ENCODE measurements at regions not wholly inside any gene's neighbourhood (a gene's known extent, or its start where the extent isn't known, plus 50 kb on each side); places are given as distances from the start of the nearest gene placed in this dataset.

- peaks cover 2% of the 10 kb centered on the region for H3K27me3 Mint-ChIP-seq
- no peaks in the 10 kb centered on the region for H3K9me3 Mint-ChIP-seq
- CTCF ChIA-PET = interaction anchor here (1.5 kb wide), 1 partner anchor 23 kb away, joined by 3 read pairs; no protein-coding TSS in a partner anchor
- no peaks in the 10 kb centered on the region for H3K36me3 Mint-ChIP-seq (ENCODE audit: low read depth)
- no peak for TF ChIP-seq CTCF (IDR thresholded peaks at IDR 0.05)
- intact Hi-C loops (cut with micrococcal nuclease) = no loop called here
- no peaks in the 10 kb centered on the region for H3K4me1 Mint-ChIP-seq (ENCODE audit: low read depth)
- no peak overlapping the region for H3K27ac Mint-ChIP-seq
- POLR2A ChIA-PET = no interaction called here
- ATAC-seq = no peak
- DNase-seq = no peak
- no peak overlapping the region for H3K4me3 Mint-ChIP-seq
Observed at GRCh38 chr6:20038410-20039204, 173.7 kb downstream of the MBOAT1 start.

GRCh38 chr6:20044883-20045282 is 167.4 kb downstream of the MBOAT1 start:
- Mint-ChIP-seq H3K27me3 (peaks cover 5% of the 10 kb centered on the region), H3K9me3 (no peaks in the 10 kb centered on the region), H3K4me3 (no peak overlapping the region), H3K4me1 (ENCODE audit: low read depth) (no peaks in the 10 kb centered on the region), H3K36me3 (ENCODE audit: low read depth) (no peaks in the 10 kb centered on the region), H3K27ac (no peak overlapping the region)
- ATAC-seq (no peak), DNase-seq (no peak)
- no peak for TF ChIP-seq CTCF (IDR thresholded peaks at IDR 0.05)
- CTCF ChIA-PET = interaction anchor here (0.6 kb wide), 1 partner anchor 1014 kb away, joined by 3 read pairs; no protein-coding TSS in a partner anchor
- POLR2A ChIA-PET = no interaction called here
- intact Hi-C loops (cut with micrococcal nuclease) = no loop called here
